Thoracic aorta (tissue), 2 donors: ENCODE measurements at regions not wholly inside any gene's neighbourhood (a gene's known extent, or its start where the extent isn't known, plus 50 kb on each side); places are given as distances from the start of the nearest gene placed in this dataset.

Experiments used
- ATAC-seq: fragments of 150-250 bp; one replicate; pipeline ENCODE4 v1.8.0; 2017; ENCODE audit warnings: low read depth; ENCODE audit not compliant: insufficient number of reproducible peaks, low FRiP score
- DNase-seq: peaks from one replicate; pipeline ENCODE4 v3.0.0-alpha.2; 2020; ENCODE audit warnings: low spot score
- H3K27ac ChIP-seq, 2 donors: fragments of 200-600 bp; sonication (generic); 1 replicate in 1 of 2; 2 replicates in 1 of 2; pipeline ENCODE4 v1.5.1; 2016; ENCODE audit warnings: mild to moderate bottlenecking in 2 of 2, moderate library complexity in 2 of 2
- H3K27me3 ChIP-seq: fragments of 200-600 bp; sonication (generic); replicated peaks from 2 replicates; pipeline ENCODE4 v1.6.0; 2016; ENCODE audit warnings: mild to moderate bottlenecking; ENCODE audit not compliant: insufficient read depth
- H3K36me3 ChIP-seq: fragments of 200-600 bp; sonication (generic); one replicate; pipeline ENCODE4 v1.5.1; 2016
- H3K4me1 ChIP-seq, 2 donors: fragments of 200-600 bp; sonication (generic); 1 replicate in 1 of 2; 2 replicates in 1 of 2; pipeline versions ENCODE4 v1.5.1 to v1.6.0; 2016; ENCODE audit warnings: low read depth in 2 of 2, mild to moderate bottlenecking in 1 of 2; ENCODE audit not compliant: control insufficient read depth in 1 of 2
- H3K4me3 ChIP-seq: fragments of 200-600 bp; sonication (generic); 2 replicates; pipeline ENCODE4 v1.5.1; 2016; ENCODE audit warnings: mild to moderate bottlenecking
- H3K9me3 ChIP-seq: fragments of 200-600 bp; sonication (generic); 2 replicates; pipeline ENCODE4 v1.5.1; 2016
- CTCF ChIP-seq: fragments of 200-600 bp; sonication (generic); IDR thresholded peaks from one replicate; pipeline ENCODE4 v1.5.1; 2019; ENCODE audit warnings: antibody characterized with exemption

GRCh38 chr7:70975754-70976153 lies 156.2 kb upstream of the GALNT17 start:
- ATAC-seq (no peak), DNase-seq (no peak)
- Histone ChIP-seq H3K36me3 (no peaks in the 10 kb centered on the region), H3K4me1 (no peaks in the 10 kb centered on the region), H3K27me3 (no peaks in the 10 kb centered on the region), H3K4me3 (no peak overlapping the region), H3K27ac (no peak overlapping the region), H3K9me3 (no peaks in the 10 kb centered on the region)
- TF ChIP-seq CTCF = no peak

GRCh38 chr7:70986297-70986696 lies 145.6 kb upstream of the GALNT17 start:
- no peak for DNase-seq
- H3K4me3 ChIP-seq = no peak overlapping the region
- no peaks in the 10 kb centered on the region for H3K4me1 ChIP-seq
- no peaks in the 10 kb centered on the region for H3K36me3 ChIP-seq
- H3K27ac ChIP-seq = no peak overlapping the region
- no peaks in the 10 kb centered on the region for H3K27me3 ChIP-seq
- no peak for TF ChIP-seq CTCF
- no peak for ATAC-seq
- no peaks in the 10 kb centered on the region for H3K9me3 ChIP-seq

GRCh38 chr7:70994176-70994575 lies 137.8 kb upstream of the GALNT17 start:
- DNase-seq (no peak), ATAC-seq (no peak)
- H3K4me1 ChIP-seq = no peaks in the 10 kb centered on the region
- TF ChIP-seq CTCF = no peak
- no peaks in the 10 kb centered on the region for H3K27me3 ChIP-seq
- H3K36me3 ChIP-seq = no peaks in the 10 kb centered on the region
- no peak overlapping the region for H3K4me3 ChIP-seq
- H3K9me3 ChIP-seq = no peaks in the 10 kb centered on the region
- no peak overlapping the region for H3K27ac ChIP-seq

- Histone ChIP-seq H3K9me3 (no peaks in the 10 kb centered on the region), H3K27ac (no peak overlapping the region), H3K4me1 (no peaks in the 10 kb centered on the region), H3K36me3 (no peaks in the 10 kb centered on the region), H3K27me3 (no peaks in the 10 kb centered on the region), H3K4me3 (no peak overlapping the region)
- ATAC-seq (no peak), DNase-seq (no peak)
- no peak for TF ChIP-seq CTCF
These were observed 134.7 kb upstream of the GALNT17 start for GRCh38 chr7:70997261-70997660.

- no peaks in the 10 kb centered on the region for H3K4me1 ChIP-seq
- DNase-seq (no peak), ATAC-seq (no peak)
- H3K27me3 ChIP-seq = no peaks in the 10 kb centered on the region
- H3K27ac ChIP-seq = no peak overlapping the region
- H3K9me3 ChIP-seq = no peaks in the 10 kb centered on the region
- no peaks in the 10 kb centered on the region for H3K36me3 ChIP-seq
- no peak for TF ChIP-seq CTCF
- H3K4me3 ChIP-seq = no peak overlapping the region
These were observed 126.8 kb upstream of the GALNT17 start for GRCh38 chr7:71005109-71005508.
